Stimulated activated CD8-positive, alpha-beta memory T cell treated with anti-CD3 and anti-CD28 coated beads, Interleukin-15, amount 100 ng/mL, for 48 hours (primary cell): ENCODE measurements at regions not wholly inside any gene's neighbourhood (a gene's known extent, or its start where the extent isn't known, plus 50 kb on each side); places are given as distances from the start of the nearest gene placed in this dataset.

Experiments used
- DNase-seq, 2 donors: peaks; one replicate each; pipeline ENCODE4 v3.0.0-alpha.2; 2020; ENCODE audit warnings: low read depth in 2 of 2

- no peak for DNase-seq
These were observed 340.1 kb upstream of the PLXNA2 start for GRCh38 chr1:208584167-208584755.

- DNase-seq: no peak
These were observed 342.9 kb upstream of the PLXNA2 start for GRCh38 chr1:208587110-208587509.

GRCh38 chr1:208593306-208594006 lies 349.3 kb upstream of the PLXNA2 start:
- DNase-seq: no peak

DNA sequence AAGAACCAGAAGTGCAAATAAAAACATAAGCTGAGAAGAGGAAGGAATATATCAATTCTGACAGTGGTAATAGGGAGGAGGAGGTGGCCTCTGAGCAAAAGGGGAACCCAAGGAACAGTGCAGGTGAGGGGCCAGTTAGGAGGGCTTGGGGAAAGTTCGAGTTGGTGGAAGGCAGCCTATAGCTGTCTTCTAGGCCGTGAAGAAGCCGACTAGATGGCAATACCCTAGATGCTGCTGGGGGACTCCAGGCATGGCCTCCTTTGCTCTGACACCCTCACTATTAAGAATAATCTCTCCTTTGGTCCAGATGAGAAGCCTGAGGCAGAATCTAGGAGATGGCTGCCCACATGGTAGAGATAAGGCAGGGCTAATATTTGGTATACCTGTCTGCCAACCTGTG lies 351.1 kb upstream of the PLXNA2 start:
- no peak for DNase-seq

DNA sequence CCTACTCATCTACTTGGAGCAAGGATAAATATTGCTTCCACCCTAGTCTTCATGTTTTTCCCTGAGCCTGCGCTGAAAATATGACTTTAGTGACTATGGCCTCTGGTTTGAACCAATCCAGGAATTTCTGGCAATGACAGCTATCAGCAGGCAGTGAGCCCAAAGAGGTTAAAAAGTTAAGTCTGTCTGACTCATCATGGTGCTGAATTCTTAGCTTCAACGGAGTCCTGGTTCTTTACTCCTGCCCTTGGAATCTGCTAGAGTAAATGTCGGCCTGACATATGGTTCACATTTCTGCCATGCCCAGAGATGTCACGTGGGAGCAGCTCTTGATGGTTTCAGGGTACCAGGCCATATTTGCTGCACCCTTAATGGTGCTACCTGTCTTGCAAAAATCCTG lies 351.6 kb upstream of the PLXNA2 start:
- DNase-seq: no peak

GRCh38 chr1:208597571-208597970 lies 353.4 kb upstream of the PLXNA2 start:
- no peak for DNase-seq

DNA sequence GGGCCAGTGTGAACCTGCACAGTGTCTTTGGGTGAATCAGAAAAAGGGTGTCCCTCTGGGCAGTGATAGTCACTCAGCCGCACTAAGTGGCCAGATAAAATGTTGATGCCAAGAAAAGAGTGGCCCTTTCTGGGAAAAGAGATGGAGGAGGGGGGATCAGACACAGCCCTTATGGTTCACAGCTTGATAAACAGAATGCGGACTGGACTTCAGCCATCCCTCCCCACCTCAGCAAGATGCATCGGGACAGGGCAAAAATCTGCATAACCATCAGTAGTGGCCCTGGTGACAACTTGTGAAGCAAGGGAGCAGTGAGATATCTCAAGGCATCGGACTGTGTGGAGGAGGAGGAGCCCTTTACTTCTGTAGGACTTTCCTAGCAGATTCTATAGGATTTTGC lies 353.8 kb upstream of the PLXNA2 start:
- no peak for DNase-seq

- DNase-seq: no peak
These were observed 354.9 kb upstream of the PLXNA2 start for GRCh38 chr1:208599063-208599462.

- DNase-seq: no peak
These were observed 356.4 kb upstream of the PLXNA2 start for GRCh38 chr1:208600456-208601190.

- no peak for DNase-seq
These were observed 357.4 kb upstream of the PLXNA2 start for GRCh38 chr1:208601561-208601960.

DNA sequence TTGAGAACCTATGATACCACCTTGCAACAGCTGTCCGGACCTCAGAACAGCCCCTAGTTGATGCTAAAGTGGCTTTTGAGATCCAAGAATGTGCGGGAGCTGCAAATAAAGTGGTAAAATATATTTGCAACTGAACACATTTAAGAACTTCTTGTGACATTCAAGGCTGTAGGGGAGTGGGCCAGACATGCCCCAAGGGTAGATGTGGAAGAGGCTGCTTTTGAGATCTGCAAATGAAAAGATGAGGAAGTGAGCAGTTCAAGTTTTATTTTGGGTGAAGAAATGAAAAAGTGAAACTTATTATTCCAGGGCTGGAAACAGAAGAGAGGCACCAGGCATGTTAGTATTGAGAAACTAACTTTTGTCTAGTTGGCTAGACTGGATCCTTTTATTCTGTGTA lies 359.5 kb upstream of the PLXNA2 start:
- no peak for DNase-seq

DNA sequence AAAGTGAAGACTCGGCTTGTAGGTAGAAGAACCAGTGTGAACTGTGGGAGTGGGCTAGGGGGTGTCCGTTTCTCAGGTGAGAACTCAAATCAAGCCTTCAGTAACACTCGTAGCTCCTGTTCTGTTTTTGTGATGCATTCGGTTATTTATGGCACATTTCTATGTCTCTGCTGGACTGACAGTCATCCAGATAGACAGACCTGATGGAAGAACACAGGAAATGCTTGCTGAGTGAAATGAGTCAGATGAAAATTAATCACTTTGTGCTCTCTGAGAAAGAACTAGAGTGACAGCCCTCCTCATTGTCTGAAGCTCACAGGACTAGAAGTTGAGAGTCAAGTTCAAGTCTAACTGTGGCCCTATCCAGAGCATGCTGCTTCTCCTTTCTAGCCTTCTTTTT lies 360.1 kb upstream of the PLXNA2 start:
- DNase-seq: no peak

DNA sequence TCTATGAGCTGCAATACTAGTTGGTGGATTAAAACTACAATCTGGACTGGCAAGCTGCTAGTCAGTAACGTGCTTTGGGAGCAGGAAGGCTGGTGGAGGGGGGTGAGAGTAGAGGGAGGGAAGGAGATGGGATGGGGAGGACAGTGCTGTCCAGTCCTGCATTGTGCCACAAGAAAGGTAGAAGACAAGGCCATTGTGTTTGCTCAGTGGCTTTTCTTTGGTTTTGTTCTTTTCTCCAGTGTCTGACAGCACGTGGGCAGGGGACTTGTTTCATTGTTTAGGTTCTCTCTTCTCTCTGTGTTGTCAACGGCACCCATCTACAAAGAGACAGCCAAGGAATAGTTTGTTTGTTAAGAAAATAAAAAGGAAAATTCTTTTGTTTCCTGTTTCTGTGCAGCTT lies 362.8 kb upstream of the PLXNA2 start:
- DNase-seq: no peak

GRCh38 chr1:208607616-208608015 lies 363.4 kb upstream of the PLXNA2 start:
- DNase-seq: no peak

- no peak for DNase-seq
These were observed 370.4 kb upstream of the PLXNA2 start for GRCh38 chr1:208614610-208615009.

GRCh38 chr1:208615371-208615770 lies 371.2 kb upstream of the PLXNA2 start:
- no peak for DNase-seq

- no peak for DNase-seq
These were observed 372.6 kb upstream of the PLXNA2 start for GRCh38 chr1:208616776-208617175.

DNA sequence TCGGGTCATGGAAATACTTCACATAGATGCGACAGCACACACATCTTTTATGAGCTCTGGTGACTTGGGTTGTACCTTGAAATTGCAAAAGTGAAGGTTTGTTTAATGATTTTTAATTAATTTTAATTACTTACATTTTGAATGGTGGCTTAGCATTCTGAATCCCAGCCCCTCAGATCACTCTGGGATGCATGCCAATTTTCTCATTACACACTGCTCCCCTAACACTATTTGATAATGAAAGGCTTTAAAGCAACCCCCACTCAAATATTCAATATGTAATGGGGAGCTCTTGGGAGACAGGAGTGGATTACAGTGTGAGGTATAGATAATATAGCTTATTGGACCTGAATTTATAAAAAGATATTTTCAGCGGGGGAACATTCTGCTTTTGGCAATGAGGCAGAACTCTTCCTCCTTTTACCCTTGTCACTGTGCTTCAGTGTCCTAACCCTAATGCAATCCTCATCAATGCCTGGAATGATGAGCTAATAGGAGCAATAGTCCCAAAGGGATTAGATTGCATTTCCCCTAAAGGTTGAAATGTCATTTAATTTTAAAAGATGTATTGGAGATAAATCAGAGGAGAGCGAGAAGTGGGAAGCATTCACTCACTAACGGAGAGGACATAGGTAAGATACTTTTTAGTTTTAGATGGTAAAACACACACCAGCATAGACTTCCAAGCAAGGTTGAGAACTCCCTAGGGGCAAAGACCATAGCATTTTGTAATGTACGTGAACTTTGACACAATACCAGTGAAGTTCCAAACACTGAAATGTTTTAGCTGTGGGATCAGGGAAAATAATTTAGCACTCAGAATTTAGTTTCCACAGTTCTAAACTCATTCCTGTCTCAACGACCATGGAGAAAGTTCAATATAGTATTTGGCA lies 384.1 kb upstream of the PLXNA2 start:
- no peak for DNase-seq

DNA sequence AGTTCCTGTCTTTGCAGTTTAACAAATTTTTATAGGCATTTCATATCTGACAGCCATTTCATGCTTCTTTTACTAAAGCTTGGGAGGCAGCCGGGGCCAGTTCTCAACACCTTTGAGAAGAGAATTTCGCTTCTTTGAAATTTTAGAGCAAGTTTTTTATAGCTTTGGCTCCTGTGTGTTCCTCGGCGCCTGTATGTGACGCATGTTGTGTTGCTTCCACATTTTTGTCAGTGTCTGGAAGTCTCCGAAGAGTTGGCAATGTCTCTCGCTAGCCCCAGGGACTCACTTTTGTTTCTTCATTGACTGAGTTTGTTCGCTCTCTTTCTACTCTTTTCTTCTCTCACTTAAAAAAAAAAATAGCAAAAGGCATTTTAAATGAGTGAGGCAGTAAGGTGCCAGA lies 386.9 kb upstream of the PLXNA2 start:
- no peak for DNase-seq

- DNase-seq: no peak
These were observed 387.3 kb upstream of the PLXNA2 start for GRCh38 chr1:208631506-208631905.

GRCh38 chr1:208634346-208635140 lies 390.4 kb upstream of the PLXNA2 start:
- no peak for DNase-seq
